ENCODE measurements at regions not wholly inside any gene's neighbourhood (a gene's known extent, or its start where the extent isn't known, plus 50 kb on each side); places are given as distances from the start of the nearest gene placed in this dataset.
A peak's percentile ranks its signal among the peaks of the same experiment; 100 is the strongest.

- ATAC-seq (ENCODE audit: low read depth) (no peak), DNase-seq (no peak)
- H3K27me3 Mint-ChIP-seq, result no peaks in the 10 kb centered on the region
- peaks cover 25% of the 10 kb centered on the region for H3K4me1 Mint-ChIP-seq
- POLR2A ChIA-PET, result no interaction called here
- no peak overlapping the region for H3K4me3 Mint-ChIP-seq
- peaks cover 5% of the 10 kb centered on the region for H3K9me3 Mint-ChIP-seq
- H3K27ac Mint-ChIP-seq, result no peak overlapping the region
- peaks cover 22% of the 10 kb centered on the region for H3K36me3 Mint-ChIP-seq
These were observed 182.9 kb upstream of the INHBA start for GRCh38 chr7:41885748-41886147.

GRCh38 chr7:41885078-41885477 is 182.2 kb upstream of the INHBA start:
- Mint-ChIP-seq H3K27ac (no peak overlapping the region), H3K27me3 (no peaks in the 10 kb centered on the region), H3K4me3 (no peak overlapping the region), H3K36me3 (peaks cover 26% of the 10 kb centered on the region), H3K4me1 (peaks cover 27% of the 10 kb centered on the region), H3K9me3 (peaks cover 6% of the 10 kb centered on the region)
- ATAC-seq (ENCODE audit: low read depth) (no peak), DNase-seq (no peak)
- POLR2A ChIA-PET, result no interaction called here

GRCh38 chr7:41882745-41883420 is 180.0 kb upstream of the INHBA start:
- Mint-ChIP-seq H3K27ac (peak overlapping the region; percentile 99), H3K4me1 (peaks cover 21% of the 10 kb centered on the region), H3K27me3 (no peaks in the 10 kb centered on the region), H3K9me3 (peaks cover 11% of the 10 kb centered on the region), H3K4me3 (no peak overlapping the region), H3K36me3 (peaks cover 31% of the 10 kb centered on the region)
- POLR2A ChIA-PET, result no interaction called here
- DNase-seq (no peak), ATAC-seq (ENCODE audit: low read depth) (no peak)

- Mint-ChIP-seq H3K9me3 (peaks cover 11% of the 10 kb centered on the region), H3K36me3 (peaks cover 31% of the 10 kb centered on the region), H3K4me3 (peak overlapping the region; percentile 80), H3K27ac (peak overlapping the region; percentile 99), H3K4me1 (peaks cover 23% of the 10 kb centered on the region), H3K27me3 (no peaks in the 10 kb centered on the region)
- DNase-seq, result no peak
- no peak for ATAC-seq (ENCODE audit: low read depth)
- POLR2A ChIA-PET, result interaction anchor here (0.5 to 1.4 kb wide), 3 partner anchors 10 to 76 kb away, joined by 3 to 4 read pairs (median 3); no protein-coding TSS in a partner anchor
These were observed 179.4 kb upstream of the INHBA start for GRCh38 chr7:41882256-41882655.

GRCh38 chr7:41881331-41882130 is 178.6 kb upstream of the INHBA start:
- Mint-ChIP-seq H3K4me1 (peaks cover 25% of the 10 kb centered on the region), H3K27ac (peak overlapping the region; percentile 99), H3K27me3 (no peaks in the 10 kb centered on the region), H3K4me3 (peak overlapping the region; percentile 80), H3K36me3 (peaks cover 33% of the 10 kb centered on the region), H3K9me3 (peaks cover 11% of the 10 kb centered on the region)
- ATAC-seq (ENCODE audit: low read depth) (peak; percentile 97), DNase-seq (peak; percentile 69)
- POLR2A ChIA-PET, result interaction anchor here (0.5 to 1.4 kb wide), 4 partner anchors 9 to 76 kb away, joined by 3 to 4 read pairs (median 4); no protein-coding TSS in a partner anchor

GRCh38 chr7:41880107-41880506 is 177.2 kb upstream of the INHBA start:
- H3K4me3 Mint-ChIP-seq, result no peak overlapping the region
- peaks cover 18% of the 10 kb centered on the region for H3K9me3 Mint-ChIP-seq

GRCh38 chr7:41879403-41879802 is 176.5 kb upstream of the INHBA start:
- Mint-ChIP-seq H3K4me3 (no peak overlapping the region), H3K36me3 (peaks cover 30% of the 10 kb centered on the region), H3K9me3 (peaks cover 18% of the 10 kb centered on the region), H3K27ac (peak overlapping the region; percentile 44), H3K4me1 (peaks cover 29% of the 10 kb centered on the region), H3K27me3 (peaks cover 3% of the 10 kb centered on the region)
- ATAC-seq (ENCODE audit: low read depth) (no peak), DNase-seq (no peak)
- POLR2A ChIA-PET, result no interaction called here

More at GRCh38 chr7:41880107-41880506, 177.2 kb upstream of the INHBA start:
- peaks cover 33% of the 10 kb centered on the region for H3K36me3 Mint-ChIP-seq
- H3K27me3 Mint-ChIP-seq, result peaks cover 3% of the 10 kb centered on the region
- ATAC-seq (ENCODE audit: low read depth), result no peak
- H3K4me1 Mint-ChIP-seq, result peaks cover 25% of the 10 kb centered on the region
- no peak for DNase-seq
- H3K27ac Mint-ChIP-seq, result peak overlapping the region; percentile 99
- POLR2A ChIA-PET, result no interaction called here

- Mint-ChIP-seq H3K4me1 (peaks cover 36% of the 10 kb centered on the region), H3K4me3 (no peak overlapping the region)
- POLR2A ChIA-PET, result no interaction called here
These were observed 175.7 kb upstream of the INHBA start for GRCh38 chr7:41878309-41879295.

GRCh38 chr7:41877118-41877517 is 174.2 kb upstream of the INHBA start:
- H3K27me3 Mint-ChIP-seq, result peaks cover 11% of the 10 kb centered on the region

More at GRCh38 chr7:41878309-41879295, 175.7 kb upstream of the INHBA start:
- no peak for ATAC-seq (ENCODE audit: low read depth)
- H3K27ac Mint-ChIP-seq, result no peak overlapping the region
- H3K36me3 Mint-ChIP-seq, result peaks cover 30% of the 10 kb centered on the region
- no peak for DNase-seq
- H3K27me3 Mint-ChIP-seq, result peaks cover 6% of the 10 kb centered on the region
- peaks cover 18% of the 10 kb centered on the region for H3K9me3 Mint-ChIP-seq

GRCh38 chr7:41875513-41875912 is 172.6 kb upstream of the INHBA start:
- Mint-ChIP-seq H3K4me3 (no peak overlapping the region), H3K27me3 (peaks cover 15% of the 10 kb centered on the region), H3K9me3 (peaks cover 14% of the 10 kb centered on the region), H3K4me1 (peaks cover 20% of the 10 kb centered on the region), H3K27ac (no peak overlapping the region), H3K36me3 (peaks cover 8% of the 10 kb centered on the region)
- DNase-seq (no peak), ATAC-seq (ENCODE audit: low read depth) (no peak)
- POLR2A ChIA-PET, result no interaction called here

More at GRCh38 chr7:41877118-41877517, 174.2 kb upstream of the INHBA start:
- peaks cover 19% of the 10 kb centered on the region for H3K9me3 Mint-ChIP-seq
- no peak overlapping the region for H3K27ac Mint-ChIP-seq
- H3K4me1 Mint-ChIP-seq, result peaks cover 29% of the 10 kb centered on the region
- POLR2A ChIA-PET, result no interaction called here
- peaks cover 21% of the 10 kb centered on the region for H3K36me3 Mint-ChIP-seq
- DNase-seq, result no peak
- H3K4me3 Mint-ChIP-seq, result no peak overlapping the region
- ATAC-seq (ENCODE audit: low read depth), result no peak

GRCh38 chr7:41874201-41874785 is 171.4 kb upstream of the INHBA start:
- peaks cover 24% of the 10 kb centered on the region for H3K4me1 Mint-ChIP-seq
- H3K36me3 Mint-ChIP-seq, result peaks cover 2% of the 10 kb centered on the region
- peaks cover 8% of the 10 kb centered on the region for H3K9me3 Mint-ChIP-seq
- POLR2A ChIA-PET, result no interaction called here
- ATAC-seq (ENCODE audit: low read depth) (peak; percentile 87), DNase-seq (no peak)
- peak overlapping the region; percentile 71 for H3K27ac Mint-ChIP-seq
- H3K27me3 Mint-ChIP-seq, result peaks cover 15% of the 10 kb centered on the region
- no peak overlapping the region for H3K4me3 Mint-ChIP-seq

- no peak overlapping the region for H3K27ac Mint-ChIP-seq
- ATAC-seq (ENCODE audit: low read depth) (no peak), DNase-seq (no peak)
- peaks cover 15% of the 10 kb centered on the region for H3K27me3 Mint-ChIP-seq
- H3K9me3 Mint-ChIP-seq, result peaks cover 8% of the 10 kb centered on the region
- H3K4me1 Mint-ChIP-seq, result peaks cover 24% of the 10 kb centered on the region
- POLR2A ChIA-PET, result no interaction called here
- peak overlapping the region; percentile 8 for H3K4me3 Mint-ChIP-seq
- peaks cover 2% of the 10 kb centered on the region for H3K36me3 Mint-ChIP-seq
These were observed 170.9 kb upstream of the INHBA start for GRCh38 chr7:41873741-41874140.

Data from activated naive CD8-positive, alpha-beta T cell treated with anti-CD3 and anti-CD28 coated beads, Interleukin-2, amount 10 ng/mL, durations not matched to agents 7 days and 5 days (primary cell).